HG02973 (cell line): ENCODE measurements at regions not wholly inside any gene's neighbourhood (a gene's known extent, or its start where the extent isn't known, plus 50 kb on each side); places are given as distances from the start of the nearest gene placed in this dataset.

Experiments used
- ATAC-seq: cut with Tn5 transposase; IDR thresholded peaks from one replicate; pipeline ENCODE4 v1.9.1; 2021; ENCODE audit warnings: moderate library complexity; ENCODE audit not compliant: unreplicated experiment

GRCh38 chr22:48677621-48678020, 1150.1 kb downstream of the BRD1 start:
- no peak for ATAC-seq

- no peak for ATAC-seq
These were observed 1150.5 kb downstream of the BRD1 start for GRCh38 chr22:48677168-48677520.

- ATAC-seq, result no peak
These were observed 1151.2 kb downstream of the BRD1 start for GRCh38 chr22:48676266-48677167.

- no peak for ATAC-seq
These were observed 1151.9 kb downstream of the BRD1 start for GRCh38 chr22:48675830-48676145.

GRCh38 chr22:48675141-48675829, 1152.4 kb downstream of the BRD1 start:
- ATAC-seq, result no peak

GRCh38 chr22:48673806-48674500, 1153.7 kb downstream of the BRD1 start:
- ATAC-seq, result no peak

- no peak for ATAC-seq
These were observed 1155.3 kb downstream of the BRD1 start for GRCh38 chr22:48672387-48672786.

GRCh38 chr22:48670731-48671130, 1156.9 kb downstream of the BRD1 start:
- no peak for ATAC-seq

GRCh38 chr22:48669986-48670716, 1157.5 kb downstream of the BRD1 start:
- no peak for ATAC-seq

GRCh38 chr22:48669226-48669625, 1158.4 kb downstream of the BRD1 start:
- no peak for ATAC-seq

- ATAC-seq, result no peak
These were observed 1160.4 kb downstream of the BRD1 start for GRCh38 chr22:48667289-48667688.

- ATAC-seq, result no peak
These were observed 1161.1 kb downstream of the BRD1 start for GRCh38 chr22:48666620-48667019.

- no peak for ATAC-seq
These were observed 1162.2 kb downstream of the BRD1 start for GRCh38 chr22:48665311-48665995.

- ATAC-seq, result no peak
These were observed 1163.1 kb downstream of the BRD1 start for GRCh38 chr22:48664586-48664985.

- ATAC-seq, result no peak
These were observed 1164.4 kb downstream of the BRD1 start for GRCh38 chr22:48663297-48663696.

- ATAC-seq, result no peak
These were observed 1165.1 kb downstream of the BRD1 start for GRCh38 chr22:48662476-48663135.

- no peak for ATAC-seq
These were observed 1165.7 kb downstream of the BRD1 start for GRCh38 chr22:48661984-48662383.

- ATAC-seq, result no peak
These were observed 1166.6 kb downstream of the BRD1 start for GRCh38 chr22:48660790-48661740.
